Esophagus muscularis mucosa (tissue), 4 donors: ENCODE measurements at regions not wholly inside any gene's neighbourhood (a gene's known extent, or its start where the extent isn't known, plus 50 kb on each side); places are given as distances from the start of the nearest gene placed in this dataset.

ENCODE experiments used
- DNase-seq: peaks from one replicate; pipeline ENCODE4 v3.0.0-alpha.2; 2017; ENCODE audit errors: extremely low spot score
- H3K27ac ChIP-seq, 4 donors: fragments of 200-600 bp; sonication (generic); replicated peaks in 1 of 4; 1 replicate in 3 of 4; 2 replicates in 1 of 4; pipeline ENCODE4 v1.5.1; 2016 to 2019; ENCODE audit warnings: mild to moderate bottlenecking in 1 of 4
- H3K27me3 ChIP-seq, 4 donors: fragments of 200-600 bp; sonication (generic); one replicate each; pipeline versions ENCODE4 v1.5.1 to v1.6.0; 2016 to 2019
- H3K36me3 ChIP-seq, 4 donors: fragments of 200-600 bp; sonication (generic); one replicate each; pipeline ENCODE4 v1.5.1; 2016 to 2019
- H3K4me1 ChIP-seq, 4 donors: fragments of 200-600 bp; sonication (generic); one replicate each; pipeline ENCODE4 v1.5.1; 2016 to 2019
- H3K4me3 ChIP-seq, 4 donors: fragments of 200-600 bp; sonication (generic); 1 replicate in 2 of 4; 2 replicates in 2 of 4; pipeline ENCODE4 v1.5.1; 2016 to 2019; ENCODE audit warnings: mild to moderate bottlenecking in 4 of 4, moderate library complexity in 1 of 4
- H3K9me3 ChIP-seq, 4 donors: fragments of 200-600 bp; sonication (generic); 1 replicate in 3 of 4; 2 replicates in 1 of 4; pipeline ENCODE4 v1.5.1; 2016 to 2019
- EP300 ChIP-seq: sonication (generic); formaldehyde crosslinking; IDR thresholded peaks from one replicate; pipeline ENCODE4 v1.6.1; 2017; ENCODE audit warnings: antibody characterized with exemption
- POLR2A ChIP-seq: fragments of 450-650 bp; IDR thresholded peaks from one replicate; pipeline ENCODE4 v1.6.1; 2017; ENCODE audit warnings: antibody characterized with exemption, moderate library complexity, mild to moderate bottlenecking, low read depth
- POLR2AphosphoS5 ChIP-seq, 2 donors: sonication (generic); formaldehyde crosslinking; IDR thresholded peaks; one replicate each; pipeline ENCODE4 v1.6.1; 2017; ENCODE audit warnings: antibody characterized with exemption in 2 of 2
- WGBS: methylation state at CpG from one replicate; pipeline ENCODE4 v1.1.5; 2018; 5-methylcytosine and 5-hydroxymethylcytosine counted together
- intact Hi-C: fragments of 100-400 bp; cut with DNase I; formaldehyde crosslinking; loops from one replicate; pipeline ENCODE4 v1.15.1; 2023
- TF ChIP-seq, protein P1 (sequence below), 3 experiments: fragments of 200-600 bp in 2 of 3; fragments of 450-650 bp in 1 of 3; sonication (generic) in 2 of 3; IDR thresholded peaks; one replicate each; pipeline ENCODE4 v1.5.1; 2017 to 2019; ENCODE audit warnings: antibody characterized with exemption in 3 of 3, mild to moderate bottlenecking in 2 of 3, moderate library complexity in 1 of 3

- Histone ChIP-seq H3K4me1 (no peaks in the 10 kb centered on the region), H3K27ac (no peak overlapping the region), H3K36me3 (no peaks in the 10 kb centered on the region), H3K9me3 (no peaks in the 10 kb centered on the region), H3K4me3 (no peak overlapping the region), H3K27me3 (no peaks in the 10 kb centered on the region)
- no peak for TF ChIP-seq POLR2AphosphoS5 (IDR thresholded peaks at IDR 0.05)
- TF ChIP-seq, protein P1, sequence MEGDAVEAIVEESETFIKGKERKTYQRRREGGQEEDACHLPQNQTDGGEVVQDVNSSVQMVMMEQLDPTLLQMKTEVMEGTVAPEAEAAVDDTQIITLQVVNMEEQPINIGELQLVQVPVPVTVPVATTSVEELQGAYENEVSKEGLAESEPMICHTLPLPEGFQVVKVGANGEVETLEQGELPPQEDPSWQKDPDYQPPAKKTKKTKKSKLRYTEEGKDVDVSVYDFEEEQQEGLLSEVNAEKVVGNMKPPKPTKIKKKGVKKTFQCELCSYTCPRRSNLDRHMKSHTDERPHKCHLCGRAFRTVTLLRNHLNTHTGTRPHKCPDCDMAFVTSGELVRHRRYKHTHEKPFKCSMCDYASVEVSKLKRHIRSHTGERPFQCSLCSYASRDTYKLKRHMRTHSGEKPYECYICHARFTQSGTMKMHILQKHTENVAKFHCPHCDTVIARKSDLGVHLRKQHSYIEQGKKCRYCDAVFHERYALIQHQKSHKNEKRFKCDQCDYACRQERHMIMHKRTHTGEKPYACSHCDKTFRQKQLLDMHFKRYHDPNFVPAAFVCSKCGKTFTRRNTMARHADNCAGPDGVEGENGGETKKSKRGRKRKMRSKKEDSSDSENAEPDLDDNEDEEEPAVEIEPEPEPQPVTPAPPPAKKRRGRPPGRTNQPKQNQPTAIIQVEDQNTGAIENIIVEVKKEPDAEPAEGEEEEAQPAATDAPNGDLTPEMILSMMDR (IDR thresholded peaks at IDR 0.05) = no peak
- WGBS = 25% methylated on average over 1 of the region's 1 CpG
- no peak for DNase-seq
- intact Hi-C loops = no loop called here
Observed at GRCh38 chr2:185428000-185428399, 310.6 kb upstream of the FSIP2 start.

GRCh38 chr2:185433824-185434223, 304.8 kb upstream of the FSIP2 start:
- Histone ChIP-seq H3K27ac (no peak overlapping the region), H3K4me3 (no peak overlapping the region), H3K9me3 (no peaks in the 10 kb centered on the region), H3K27me3 (no peaks in the 10 kb centered on the region), H3K4me1 (no peaks in the 10 kb centered on the region), H3K36me3 (no peaks in the 10 kb centered on the region)
- DNase-seq = no peak
- TF ChIP-seq POLR2A (no peak), EP300 (no peak), POLR2AphosphoS5 (IDR thresholded peaks at IDR 0.05) (no peak)
- TF ChIP-seq, protein P1 (IDR thresholded peaks at IDR 0.05) = no peak
- intact Hi-C loops = no loop called here

GRCh38 chr2:185436787-185437372, 301.7 kb upstream of the FSIP2 start:
- no peaks in the 10 kb centered on the region for H3K27me3 ChIP-seq
- TF ChIP-seq POLR2AphosphoS5 (IDR thresholded peaks at IDR 0.05) (no peak), EP300 (no peak)
- TF ChIP-seq, protein P1 (IDR thresholded peaks at IDR 0.05) = no peak
- H3K9me3 ChIP-seq = no peaks in the 10 kb centered on the region
- H3K4me3 ChIP-seq = no peak overlapping the region
- no peaks in the 10 kb centered on the region for H3K36me3 ChIP-seq
- no peak overlapping the region for H3K27ac ChIP-seq
- no peak for DNase-seq
- H3K4me1 ChIP-seq = no peaks in the 10 kb centered on the region
- intact Hi-C loops = no loop called here

GRCh38 chr2:185441486-185442005, 297.1 kb upstream of the FSIP2 start:
- Histone ChIP-seq H3K36me3 (no peaks in the 10 kb centered on the region), H3K27ac (no peak overlapping the region), H3K4me1 (no peaks in the 10 kb centered on the region), H3K4me3 (no peak overlapping the region), H3K9me3 (no peaks in the 10 kb centered on the region), H3K27me3 (no peaks in the 10 kb centered on the region)
- no peak for DNase-seq
- intact Hi-C loops = no loop called here
- TF ChIP-seq EP300 (no peak), POLR2AphosphoS5 (IDR thresholded peaks at IDR 0.05) (no peak), POLR2A (no peak)
- TF ChIP-seq, protein P1 (IDR thresholded peaks at IDR 0.05) = no peak

GRCh38 chr2:185456517-185456916, 282.1 kb upstream of the FSIP2 start:
- H3K9me3 ChIP-seq = peaks cover 0 to 9% (median 2%) of the 10 kb centered on the region in 4 donors
- DNase-seq = no peak
- 40% methylated on average over 2 of the region's 2 CpGs for whole genome bisulfite sequencing
- intact Hi-C loops = no loop called here
- no peaks in the 10 kb centered on the region for H3K4me1 ChIP-seq
- H3K27ac ChIP-seq = no peak overlapping the region
- H3K4me3 ChIP-seq = no peak overlapping the region
- H3K27me3 ChIP-seq = no peaks in the 10 kb centered on the region
- H3K36me3 ChIP-seq = no peaks in the 10 kb centered on the region
- TF ChIP-seq POLR2AphosphoS5 (IDR thresholded peaks at IDR 0.05) = peak in 1 of 2 donors; percentile 20
- TF ChIP-seq, protein P1 (IDR thresholded peaks at IDR 0.05) = no peak
